Pons (tissue), 1 donor: ENCODE measurements at regions not wholly inside any gene's neighbourhood (a gene's known extent, or its start where the extent isn't known, plus 50 kb on each side); places are given as distances from the start of the nearest gene placed in this dataset.
"Not testable (repeated sequence)": the region's sequence is repeated elsewhere in the genome, so short reads cannot be mapped to it uniquely, and the experiment has no call there.

Experiments
- DNase-seq: peaks from one replicate; pipeline ENCODE4 v3.0.0-alpha.2; 2016; ENCODE audit warnings: low spot score

GRCh38 chr1:67947114-67947513, 103.3 kb downstream of the DIRAS3 start:
- peak; percentile 8 for DNase-seq

- no peak for DNase-seq
Measured at GRCh38 chr1:67945733-67946374, 104.6 kb downstream of the DIRAS3 start.

GRCh38 chr1:67942274-67942673, 108.2 kb downstream of the DIRAS3 start:
- no peak for DNase-seq

GRCh38 chr1:67941746-67942145, 108.5 kb upstream of the GNG12 start:
- no peak for DNase-seq

GRCh38 chr1:67941155-67941554, 107.9 kb upstream of the GNG12 start:
- DNase-seq, result no peak

GRCh38 chr1:67939942-67940341, 106.7 kb upstream of the GNG12 start:
- no peak for DNase-seq

GRCh38 chr1:67939186-67939743, 106.0 kb upstream of the GNG12 start:
- no peak for DNase-seq

GRCh38 chr1:67937651-67938050, 104.4 kb upstream of the GNG12 start:
- no peak for DNase-seq

- DNase-seq, result no peak
Measured at GRCh38 chr1:67937010-67937409, 103.7 kb upstream of the GNG12 start.

GRCh38 chr1:67935560-67935959, 102.3 kb upstream of the GNG12 start:
- DNase-seq, result no peak

- no peak for DNase-seq
Measured at GRCh38 chr1:67931198-67931597, 97.9 kb upstream of the GNG12 start.

- DNase-seq, result no peak
Measured at GRCh38 chr1:67923074-67923473, 89.8 kb upstream of the GNG12 start.

GRCh38 chr1:67921725-67922489, 88.6 kb upstream of the GNG12 start:
- no peak for DNase-seq

GRCh38 chr1:67919274-67920072, 86.2 kb upstream of the GNG12 start:
- no peak for DNase-seq

GRCh38 chr1:67918067-67918466, 84.8 kb upstream of the GNG12 start:
- DNase-seq, result no peak

- no peak for DNase-seq
Measured at GRCh38 chr1:67917006-67917405, 83.7 kb upstream of the GNG12 start.

- DNase-seq, result no peak
Measured at GRCh38 chr1:67916140-67916886, 83.0 kb upstream of the GNG12 start.

GRCh38 chr1:67909776-67910175, 76.5 kb upstream of the GNG12 start:
- no peak for DNase-seq

GRCh38 chr1:67908250-67908936, 75.1 kb upstream of the GNG12 start:
- no peak for DNase-seq

GRCh38 chr1:67907467-67907866, 74.2 kb upstream of the GNG12 start:
- DNase-seq, result not testable (repeated sequence)

GRCh38 chr1:67906015-67906414, 72.7 kb upstream of the GNG12 start:
- DNase-seq, result not testable (repeated sequence)
